GM12875 (cell line): ENCODE measurements at regions not wholly inside any gene's neighbourhood (a gene's known extent, or its start where the extent isn't known, plus 50 kb on each side); places are given as distances from the start of the nearest gene placed in this dataset.

Experiments used
- H3K4me3 ChIP-seq: one replicate; pipeline ENCODE4 v1.5.1; 2011; ENCODE audit warnings: low read depth, low read length, control low read depth
- TF ChIP-seq, protein P1 (sequence below): IDR thresholded peaks from 2 replicates; pipeline ENCODE4 v1.5.1; 2011; ENCODE audit warnings: low read depth, mild to moderate bottlenecking, control low read depth, inconsistent platforms, low read length, moderate library complexity, borderline replicate concordance; ENCODE audit not compliant: insufficient read depth

DNA sequence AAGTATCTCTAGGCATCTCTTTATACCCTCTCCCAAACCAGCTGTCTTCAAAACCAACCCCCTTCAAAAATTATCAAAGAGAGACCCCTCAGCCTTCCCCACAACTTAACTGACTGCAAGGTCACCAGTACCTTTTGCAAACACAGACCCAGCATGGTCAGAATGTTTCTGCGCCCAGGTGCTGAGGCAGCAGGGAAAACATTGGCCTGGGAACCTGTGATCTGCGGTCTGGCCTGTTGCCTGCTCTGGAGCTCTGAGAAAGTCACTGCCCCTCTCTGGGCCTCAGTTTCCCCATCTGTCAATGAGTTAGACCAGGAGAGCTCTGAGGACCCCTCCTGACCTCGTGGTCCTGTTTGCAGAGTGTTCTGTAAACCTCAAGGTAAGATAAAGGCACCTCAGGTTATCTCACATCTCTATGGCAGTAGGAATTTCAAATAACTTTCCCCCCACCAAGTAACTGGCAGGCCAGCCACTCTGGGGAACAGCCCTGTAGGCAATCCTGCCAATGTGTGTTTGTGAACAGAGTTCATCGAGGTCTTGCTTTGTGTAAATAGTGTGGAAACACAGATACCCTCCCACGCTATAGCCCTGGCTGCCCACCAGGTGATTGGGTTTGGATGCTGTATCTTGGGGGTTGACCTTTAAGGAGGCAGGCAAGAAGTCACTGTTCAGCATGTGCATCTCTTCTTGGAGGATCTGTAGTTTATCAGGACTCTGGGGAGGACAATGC is 50.0 kb upstream of the SMAD6 start:
- no peak overlapping the region for H3K4me3 ChIP-seq
- TF ChIP-seq, protein P1, sequence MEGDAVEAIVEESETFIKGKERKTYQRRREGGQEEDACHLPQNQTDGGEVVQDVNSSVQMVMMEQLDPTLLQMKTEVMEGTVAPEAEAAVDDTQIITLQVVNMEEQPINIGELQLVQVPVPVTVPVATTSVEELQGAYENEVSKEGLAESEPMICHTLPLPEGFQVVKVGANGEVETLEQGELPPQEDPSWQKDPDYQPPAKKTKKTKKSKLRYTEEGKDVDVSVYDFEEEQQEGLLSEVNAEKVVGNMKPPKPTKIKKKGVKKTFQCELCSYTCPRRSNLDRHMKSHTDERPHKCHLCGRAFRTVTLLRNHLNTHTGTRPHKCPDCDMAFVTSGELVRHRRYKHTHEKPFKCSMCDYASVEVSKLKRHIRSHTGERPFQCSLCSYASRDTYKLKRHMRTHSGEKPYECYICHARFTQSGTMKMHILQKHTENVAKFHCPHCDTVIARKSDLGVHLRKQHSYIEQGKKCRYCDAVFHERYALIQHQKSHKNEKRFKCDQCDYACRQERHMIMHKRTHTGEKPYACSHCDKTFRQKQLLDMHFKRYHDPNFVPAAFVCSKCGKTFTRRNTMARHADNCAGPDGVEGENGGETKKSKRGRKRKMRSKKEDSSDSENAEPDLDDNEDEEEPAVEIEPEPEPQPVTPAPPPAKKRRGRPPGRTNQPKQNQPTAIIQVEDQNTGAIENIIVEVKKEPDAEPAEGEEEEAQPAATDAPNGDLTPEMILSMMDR: no peak
